Brain pericyte (primary cell): ENCODE measurements at regions not wholly inside any gene's neighbourhood (a gene's known extent, or its start where the extent isn't known, plus 50 kb on each side); places are given as distances from the start of the nearest gene placed in this dataset.

ENCODE experiments used
- DNase-seq: peaks from one replicate; pipeline ENCODE4 v3.0.0-alpha.2; 2012; ENCODE audit warnings: low read depth, low spot score

- DNase-seq, result no peak
Measured at GRCh38 chr12:91319071-91319760, 136.6 kb upstream of the DCN start.

- DNase-seq, result no peak
Measured at GRCh38 chr12:91317306-91317705, 134.7 kb upstream of the DCN start.

- DNase-seq, result no peak
Measured at GRCh38 chr12:91316907-91317269, 134.3 kb upstream of the DCN start.

GRCh38 chr12:91316161-91316906, 133.7 kb upstream of the DCN start:
- DNase-seq, result no peak

- DNase-seq, result no peak
Measured at GRCh38 chr12:91311081-91311480, 128.5 kb upstream of the DCN start.

- no peak for DNase-seq
Measured at GRCh38 chr12:91309450-91309849, 126.8 kb upstream of the DCN start.

GRCh38 chr12:91307957-91308670, 125.5 kb upstream of the DCN start:
- DNase-seq, result no peak

- no peak for DNase-seq
Measured at GRCh38 chr12:91290354-91290753, 107.7 kb upstream of the DCN start.

- no peak for DNase-seq
Measured at GRCh38 chr12:91289906-91290305, 107.3 kb upstream of the DCN start.

- DNase-seq, result no peak
Measured at GRCh38 chr12:91289072-91289471, 106.5 kb upstream of the DCN start.

- no peak for DNase-seq
Measured at GRCh38 chr12:91287753-91288152, 105.1 kb upstream of the DCN start.

GRCh38 chr12:91278126-91278525, 95.5 kb upstream of the DCN start:
- no peak for DNase-seq

- no peak for DNase-seq
Measured at GRCh38 chr12:91276509-91276908, 93.9 kb upstream of the DCN start.

- no peak for DNase-seq
Measured at GRCh38 chr12:91275321-91275720, 92.7 kb upstream of the DCN start.

- peak; percentile 69 for DNase-seq
Measured at GRCh38 chr12:91274916-91275315, 92.3 kb upstream of the DCN start.

GRCh38 chr12:91273560-91273959, 90.9 kb upstream of the DCN start:
- DNase-seq, result no peak

- peak; percentile 97 for DNase-seq
Measured at GRCh38 chr12:91272461-91273063, 89.9 kb upstream of the DCN start.

- no peak for DNase-seq
Measured at GRCh38 chr12:91271185-91271584, 88.6 kb upstream of the DCN start.

- DNase-seq, result no peak
Measured at GRCh38 chr12:91267039-91267438, 84.4 kb upstream of the DCN start.

- DNase-seq, result no peak
Measured at GRCh38 chr12:91264178-91264577, 81.6 kb upstream of the DCN start.

GRCh38 chr12:91261820-91262676, 79.4 kb upstream of the DCN start:
- no peak for DNase-seq
